Natural killer cell (primary cell): ENCODE measurements at regions not wholly inside any gene's neighbourhood (a gene's known extent, or its start where the extent isn't known, plus 50 kb on each side); places are given as distances from the start of the nearest gene placed in this dataset.

ENCODE experiments used
- ATAC-seq, 3 donors: fragments of 150-1000 bp in 2 of 3; fragments of 200-7000 bp in 1 of 3; cut with Tn5 transposase; 1 replicate in 1 of 3; 2 replicates in 2 of 3; pipeline ENCODE4 v1.10.0; 2021; ENCODE audit warnings: mild to moderate bottlenecking in 2 of 3, moderate library complexity in 2 of 3
- DNase-seq, 2 donors: peaks; one replicate each; pipeline versions ENCODE4 v3.0.0 to v3.0.0-alpha.2; 2013 to 2021; ENCODE audit warnings: mixed read lengths in 1 of 2
- H3K27ac ChIP-seq: one replicate; pipeline ENCODE4 v1.5.1; 2013; ENCODE audit warnings: mild to moderate bottlenecking, low read length
- H3K27me3 ChIP-seq: one replicate; pipeline ENCODE4 v1.6.1; 2013; ENCODE audit warnings: low read length; ENCODE audit not compliant: control insufficient read depth, insufficient read depth
- H3K36me3 ChIP-seq: one replicate; pipeline ENCODE4 v1.6.1; 2013; ENCODE audit warnings: low read length; ENCODE audit not compliant: control insufficient read depth, insufficient read depth
- H3K4me1 ChIP-seq: one replicate; pipeline ENCODE4 v1.6.1; 2013; ENCODE audit warnings: low read length; ENCODE audit not compliant: control insufficient read depth, insufficient read depth
- H3K4me3 ChIP-seq: one replicate; pipeline ENCODE4 v1.5.1; 2013; ENCODE audit warnings: low read length
- H3K9me3 ChIP-seq: one replicate; pipeline ENCODE4 v1.6.1; 2013; ENCODE audit warnings: low read length; ENCODE audit not compliant: control insufficient read depth, insufficient read depth
- H3K27ac Mint-ChIP-seq, 2 donors: one replicate each; pipeline ENCODE4 v1.8.0; 2022; ENCODE audit warnings: mild to moderate bottlenecking in 2 of 2, mixed read lengths in 2 of 2, moderate library complexity in 1 of 2
- H3K27me3 Mint-ChIP-seq, 2 donors: one replicate each; pipeline ENCODE4 v1.8.0; 2022; ENCODE audit warnings: low read depth in 2 of 2, mixed read lengths in 2 of 2
- H3K36me3 Mint-ChIP-seq: one replicate; pipeline ENCODE4 v1.8.0; 2022; ENCODE audit warnings: mixed read lengths
- H3K4me1 Mint-ChIP-seq, 2 donors: one replicate each; pipeline ENCODE4 v1.8.0; 2022; ENCODE audit warnings: mixed read lengths in 2 of 2
- H3K4me3 Mint-ChIP-seq: one replicate; pipeline ENCODE4 v1.8.0; 2022; ENCODE audit warnings: mild to moderate bottlenecking, moderate library complexity, mixed read lengths
- H3K9me3 Mint-ChIP-seq, 2 donors: one replicate each; pipeline ENCODE4 v1.8.0; 2022; ENCODE audit warnings: mixed read lengths in 2 of 2
- CTCF ChIP-seq: fragments of 200-600 bp; IDR thresholded peaks from one replicate; pipeline ENCODE4 v1.8.0; 2022; ENCODE audit warnings: antibody characterized with exemption
- WGBS: methylation state at CpG from one replicate; pipeline ENCODE4 v1.1.7; 2013; ENCODE audit warnings: missing lambda C conversion rate; ENCODE audit not compliant: insufficient coverage; 5-methylcytosine and 5-hydroxymethylcytosine counted together
- intact Hi-C: fragments of 100-400 bp; cut with micrococcal nuclease; formaldehyde crosslinking; loops from one replicate; pipeline ENCODE4 v1.14.2; 2022

DNA sequence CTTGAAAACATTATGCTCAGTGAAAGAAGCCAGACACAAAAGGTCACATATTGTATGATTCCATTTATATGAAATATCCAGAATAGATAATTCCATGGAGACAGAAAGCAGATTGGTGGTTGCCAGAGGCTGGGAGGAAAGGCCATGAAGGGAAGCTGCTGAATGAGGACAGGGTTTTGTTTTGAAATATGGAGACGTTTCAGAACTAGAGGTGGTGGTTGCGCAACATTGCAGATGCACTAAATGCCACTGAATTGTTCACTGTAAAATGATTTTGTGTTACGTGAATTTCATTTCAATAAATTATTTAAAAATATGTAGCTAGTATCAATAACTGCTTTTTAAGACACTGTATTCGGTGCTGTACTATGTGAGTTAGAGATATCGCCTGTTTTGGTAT lies 101.7 kb upstream of the ZNF236 start:
- no peak overlapping the region for H3K4me3 ChIP-seq
- no peaks in the 10 kb centered on the region for H3K9me3 Mint-ChIP-seq
- peak overlapping the region; percentile 35 to 87 for H3K27ac Mint-ChIP-seq
- H3K36me3 Mint-ChIP-seq, result no peaks in the 10 kb centered on the region
- no peak for TF ChIP-seq CTCF
- DNase-seq, result peak in 1 of 2 donors; percentile 18
- H3K4me1 Mint-ChIP-seq, result peaks cover 37 to 45% of the 10 kb centered on the region in 2 donors
- no peaks in the 10 kb centered on the region for H3K9me3 ChIP-seq
- H3K27me3 ChIP-seq, result no peaks in the 10 kb centered on the region
- H3K4me3 Mint-ChIP-seq, result peak overlapping the region; percentile 75
- peaks cover 47% of the 10 kb centered on the region for H3K4me1 ChIP-seq
- no peaks in the 10 kb centered on the region for H3K36me3 ChIP-seq
- 59% methylated on average over 4 of the region's 5 CpGs for WGBS
- H3K27ac ChIP-seq, result no peak overlapping the region
- ATAC-seq, result no peak
- intact Hi-C loops, result no loop called here
- no peaks in the 10 kb centered on the region for H3K27me3 Mint-ChIP-seq

DNA sequence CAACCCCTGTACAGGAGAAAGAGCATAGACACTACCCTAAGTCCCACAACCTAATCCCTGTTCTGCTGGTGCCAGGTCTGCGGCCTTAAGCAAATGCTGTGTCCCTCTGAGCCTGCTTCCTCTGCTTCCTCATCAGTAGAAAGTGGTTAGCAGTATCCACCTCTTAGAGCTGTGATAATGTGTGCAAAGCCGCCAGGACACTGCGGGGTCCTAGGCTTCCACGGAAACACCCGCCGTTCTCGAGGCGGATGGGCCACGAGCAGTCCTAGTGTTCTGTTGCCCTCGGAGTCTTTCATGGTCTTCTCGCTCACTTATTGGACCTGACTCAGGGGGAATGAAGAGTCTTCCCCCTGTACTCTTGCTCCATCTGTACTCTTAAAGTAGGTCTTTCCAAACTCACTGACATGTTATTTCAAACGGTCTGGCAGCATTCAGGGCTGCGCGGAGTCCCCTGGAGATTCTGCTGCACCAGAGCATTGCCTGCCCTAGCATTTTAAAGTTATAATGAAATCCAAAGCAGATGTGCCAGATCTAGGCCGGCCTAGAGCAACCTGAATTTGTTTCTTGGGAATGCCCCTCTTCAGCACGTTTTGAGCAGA lies 107.2 kb upstream of the ZNF236 start:
- H3K9me3 ChIP-seq, result no peaks in the 10 kb centered on the region
- H3K4me1 Mint-ChIP-seq, result peaks cover 2 to 7% of the 10 kb centered on the region in 2 donors
- H3K27ac Mint-ChIP-seq, result no peak overlapping the region
- no peaks in the 10 kb centered on the region for H3K27me3 Mint-ChIP-seq
- DNase-seq (no peak), ATAC-seq (no peak)
- no peak overlapping the region for H3K4me3 ChIP-seq
- no peaks in the 10 kb centered on the region for H3K36me3 Mint-ChIP-seq
- H3K27ac ChIP-seq, result no peak overlapping the region
- H3K4me3 Mint-ChIP-seq, result no peak overlapping the region
- H3K27me3 ChIP-seq, result no peaks in the 10 kb centered on the region
- H3K4me1 ChIP-seq, result peaks cover 10% of the 10 kb centered on the region
- H3K36me3 ChIP-seq, result no peaks in the 10 kb centered on the region
- TF ChIP-seq CTCF, result no peak
- intact Hi-C loops, result no loop called here
- no peaks in the 10 kb centered on the region for H3K9me3 Mint-ChIP-seq
- WGBS, result 94% methylated on average over 16 of the region's 16 CpGs

DNA sequence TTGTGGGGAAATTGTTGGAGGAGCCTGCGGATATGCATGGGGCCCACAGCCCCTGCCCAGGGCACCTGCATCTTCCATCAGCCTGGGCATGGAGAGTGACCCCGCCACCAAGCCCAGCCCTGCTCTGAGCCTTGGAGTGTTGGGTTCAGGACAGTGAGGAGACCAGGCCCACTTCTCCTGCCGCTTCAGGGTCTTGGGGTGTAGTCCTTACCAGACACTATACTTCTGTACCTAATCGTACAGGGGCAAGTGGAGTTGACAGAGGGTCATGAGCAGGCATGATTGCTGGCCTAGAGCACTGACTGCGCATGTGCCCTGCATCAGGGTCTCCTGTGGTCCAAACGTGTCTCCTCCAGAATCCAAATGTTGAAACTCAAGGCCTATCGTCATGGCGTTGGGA lies 108.9 kb upstream of the ZNF236 start:
- H3K36me3 ChIP-seq, result no peaks in the 10 kb centered on the region
- intact Hi-C loops, result no loop called here

More for the DNA sequence above, 108.9 kb upstream of the ZNF236 start:
- H3K4me3 ChIP-seq, result no peak overlapping the region
- no peaks in the 10 kb centered on the region for H3K4me1 Mint-ChIP-seq
- WGBS, result 96% methylated on average over 8 of the region's 8 CpGs
- no peaks in the 10 kb centered on the region for H3K9me3 ChIP-seq
- no peaks in the 10 kb centered on the region for H3K9me3 Mint-ChIP-seq
- no peak overlapping the region for H3K27ac ChIP-seq
- DNase-seq, result no peak
- peaks cover 9% of the 10 kb centered on the region for H3K4me1 ChIP-seq
- ATAC-seq, result no peak
- H3K27ac Mint-ChIP-seq, result no peak overlapping the region
- no peak overlapping the region for H3K4me3 Mint-ChIP-seq
- H3K27me3 ChIP-seq, result no peaks in the 10 kb centered on the region
- H3K27me3 Mint-ChIP-seq, result no peaks in the 10 kb centered on the region
- no peak for TF ChIP-seq CTCF
- no peaks in the 10 kb centered on the region for H3K36me3 Mint-ChIP-seq
